Daoy (cell line): ENCODE measurements at regions not wholly inside any gene's neighbourhood (a gene's known extent, or its start where the extent isn't known, plus 50 kb on each side); places are given as distances from the start of the nearest gene placed in this dataset.

Experiments
- DNase-seq: peaks from one replicate; pipeline ENCODE4 v3.0.0-alpha.2; 2015; ENCODE audit warnings: low read depth

GRCh38 chr18:55092166-55092565, 132.9 kb upstream of the CCDC68 start:
- no peak for DNase-seq

GRCh38 chr18:55090564-55091188, 131.4 kb upstream of the CCDC68 start:
- DNase-seq, result no peak

- no peak for DNase-seq
Observed at GRCh38 chr18:55089610-55090009, 130.3 kb upstream of the CCDC68 start.

GRCh38 chr18:55088561-55088960, 129.3 kb upstream of the CCDC68 start:
- no peak for DNase-seq

- no peak for DNase-seq
Observed at GRCh38 chr18:55088000-55088401, 128.7 kb upstream of the CCDC68 start.

GRCh38 chr18:55086906-55087305, 127.6 kb upstream of the CCDC68 start:
- DNase-seq, result no peak

GRCh38 chr18:55085557-55086285, 126.5 kb upstream of the CCDC68 start:
- DNase-seq, result no peak

GRCh38 chr18:55084550-55084949, 125.3 kb upstream of the CCDC68 start:
- no peak for DNase-seq

- DNase-seq, result no peak
Observed at GRCh38 chr18:55083461-55083860, 124.2 kb upstream of the CCDC68 start.

- DNase-seq, result no peak
Observed at GRCh38 chr18:55079481-55080355, 120.5 kb upstream of the CCDC68 start.

GRCh38 chr18:55079067-55079466, 119.8 kb upstream of the CCDC68 start:
- no peak for DNase-seq

- no peak for DNase-seq
Observed at GRCh38 chr18:55078303-55078932, 119.2 kb upstream of the CCDC68 start.

- no peak for DNase-seq
Observed at GRCh38 chr18:55076643-55077218, 117.5 kb upstream of the CCDC68 start.

- DNase-seq, result no peak
Observed at GRCh38 chr18:55073834-55074233, 114.6 kb upstream of the CCDC68 start.

- no peak for DNase-seq
Observed at GRCh38 chr18:55073116-55073515, 113.9 kb upstream of the CCDC68 start.

GRCh38 chr18:55072698-55073097, 113.4 kb upstream of the CCDC68 start:
- no peak for DNase-seq

GRCh38 chr18:55072181-55072580, 112.9 kb upstream of the CCDC68 start:
- DNase-seq, result no peak

- DNase-seq, result no peak
Observed at GRCh38 chr18:55069497-55069896, 110.2 kb upstream of the CCDC68 start.

- no peak for DNase-seq
Observed at GRCh38 chr18:55064760-55065159, 105.5 kb upstream of the CCDC68 start.

GRCh38 chr18:55064073-55064472, 104.8 kb upstream of the CCDC68 start:
- no peak for DNase-seq

- DNase-seq, result no peak
Observed at GRCh38 chr18:55054021-55054990, 95.0 kb upstream of the CCDC68 start.
